Right renal pelvis (tissue), 4 donors: ENCODE measurements at regions not wholly inside any gene's neighbourhood (a gene's known extent, or its start where the extent isn't known, plus 50 kb on each side); places are given as distances from the start of the nearest gene placed in this dataset.

ENCODE experiments used
- DNase-seq, 4 donors: peaks; one replicate each; pipeline ENCODE4 v3.0.0-alpha.2; 2013; ENCODE audit warnings: low read depth in 4 of 4, low spot score in 3 of 4, missing footprints in 1 of 4

DNA sequence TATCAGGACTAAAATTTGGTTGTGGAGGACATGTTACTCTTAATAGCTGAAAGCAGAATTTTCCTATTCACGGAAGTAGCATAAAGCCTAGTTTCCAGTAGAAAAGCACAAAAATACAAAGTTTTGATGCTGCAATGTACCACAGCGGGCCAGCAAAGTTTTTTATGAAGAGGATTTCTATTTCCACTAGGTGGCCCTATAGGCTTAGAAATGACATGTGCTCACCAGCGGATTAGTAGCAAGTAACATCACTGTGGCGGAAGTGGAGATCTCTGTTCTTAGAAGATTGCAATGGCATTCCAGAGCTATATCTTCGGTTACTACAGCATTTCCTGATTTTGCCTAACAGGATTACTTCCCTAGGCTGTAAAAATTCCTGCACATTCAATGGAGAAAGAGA, 1219.0 kb upstream of the EYS start:
- no peak for DNase-seq

DNA sequence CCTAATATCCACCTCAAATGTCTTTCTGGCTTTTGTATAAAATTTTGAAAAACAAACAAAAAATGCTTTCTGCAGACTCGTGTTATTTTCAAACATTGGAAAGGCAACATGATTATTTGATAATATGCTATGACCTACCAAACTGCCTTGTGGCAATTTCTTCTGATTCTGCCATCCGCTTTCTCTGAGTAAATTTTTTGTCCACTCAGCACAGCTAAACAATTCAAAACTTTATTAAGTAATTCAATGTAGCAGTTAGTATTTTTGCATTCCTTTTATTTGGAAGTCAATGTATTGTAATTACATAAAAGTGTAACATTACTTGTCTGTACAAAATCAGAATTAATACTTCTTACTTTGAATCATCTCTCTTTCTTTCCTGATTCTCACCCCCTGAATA, 1206.6 kb upstream of the EYS start:
- no peak for DNase-seq

- no peak for DNase-seq
Observed at GRCh38 chr6:66902457-66902856, 1195.4 kb upstream of the EYS start.

- no peak for DNase-seq
Observed at GRCh38 chr6:66900133-66901083, 1193.4 kb upstream of the EYS start.

DNA sequence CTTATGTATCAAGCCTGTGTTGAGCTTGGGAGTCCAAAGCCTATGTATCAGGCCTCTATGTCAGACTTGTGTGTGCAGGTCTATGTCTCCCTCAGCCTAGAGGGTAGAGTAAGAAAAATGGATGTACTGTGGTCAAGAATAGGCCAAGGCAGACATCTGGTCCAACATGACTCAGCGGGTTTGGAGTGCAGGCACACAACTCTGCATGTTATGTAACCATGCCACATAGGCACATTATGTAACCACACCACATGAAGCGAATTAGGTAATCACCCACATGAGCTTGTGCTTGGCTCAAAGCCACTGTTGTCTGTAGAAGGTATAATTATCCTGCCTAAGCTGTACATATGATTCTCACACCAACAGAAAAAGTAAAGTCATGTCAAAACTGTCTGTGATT, 1190.5 kb upstream of the EYS start:
- no peak for DNase-seq

DNA sequence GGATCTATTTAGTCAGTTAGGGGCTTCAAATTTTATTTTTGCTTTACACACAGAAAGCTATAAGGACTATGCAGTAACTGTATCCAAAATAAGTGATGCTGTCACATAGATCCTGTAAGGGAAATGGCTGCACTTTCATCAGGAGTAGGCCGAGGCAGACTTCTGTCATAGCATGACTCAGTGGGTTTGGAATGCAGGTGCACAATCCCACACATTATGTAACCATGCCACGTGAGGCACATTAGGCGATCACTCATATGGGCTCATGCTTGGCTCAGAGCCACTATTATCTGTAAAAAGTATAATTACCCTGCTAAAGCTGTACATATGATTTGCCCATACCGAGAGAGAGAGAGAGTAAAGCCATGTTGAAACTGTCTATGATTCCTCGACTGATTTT, 1189.4 kb upstream of the EYS start:
- no peak for DNase-seq

- no peak for DNase-seq
Observed at GRCh38 chr6:66883453-66883852, 1176.4 kb upstream of the EYS start.

DNA sequence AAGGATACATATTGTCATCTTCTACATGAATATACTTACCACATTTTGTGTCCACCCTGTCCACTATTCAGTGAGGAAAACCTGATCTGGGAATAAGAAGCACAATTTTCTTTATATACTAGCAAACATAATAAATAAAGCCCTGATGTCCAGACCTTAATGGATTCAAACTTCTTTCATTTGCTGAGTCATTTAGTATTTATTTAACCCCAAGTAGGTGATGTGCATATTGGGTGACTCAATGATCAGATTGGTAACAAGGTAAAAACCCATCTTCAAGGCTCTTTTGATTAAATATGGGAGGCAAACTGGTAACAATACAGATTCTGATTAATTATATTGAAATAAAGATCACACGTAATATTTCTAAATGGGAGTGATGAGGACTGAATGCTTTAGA, 1159.8 kb upstream of the EYS start:
- DNase-seq: no peak

DNA sequence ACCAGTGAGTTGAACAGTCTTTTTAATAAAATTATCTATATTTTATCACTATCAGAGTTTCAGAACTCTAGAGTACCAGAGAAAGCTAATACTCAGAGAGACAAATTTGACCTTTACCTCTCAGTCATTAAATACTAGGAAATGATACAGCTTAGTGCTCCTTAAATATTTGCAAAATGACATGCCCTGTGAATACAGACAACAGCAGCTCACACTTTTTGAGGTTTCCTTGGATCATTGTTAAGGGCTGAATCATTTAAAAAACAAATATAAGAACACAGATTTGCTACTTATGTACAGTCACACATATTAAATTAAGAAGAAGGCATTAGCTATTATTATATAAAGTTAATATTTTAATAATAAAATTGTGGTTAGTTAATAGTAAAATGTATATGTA, 1158.7 kb upstream of the EYS start:
- no peak for DNase-seq

- no peak for DNase-seq
Observed at GRCh38 chr6:66861007-66861541, 1154.0 kb upstream of the EYS start.

GRCh38 chr6:66860328-66860727, 1153.3 kb upstream of the EYS start:
- no peak for DNase-seq

DNA sequence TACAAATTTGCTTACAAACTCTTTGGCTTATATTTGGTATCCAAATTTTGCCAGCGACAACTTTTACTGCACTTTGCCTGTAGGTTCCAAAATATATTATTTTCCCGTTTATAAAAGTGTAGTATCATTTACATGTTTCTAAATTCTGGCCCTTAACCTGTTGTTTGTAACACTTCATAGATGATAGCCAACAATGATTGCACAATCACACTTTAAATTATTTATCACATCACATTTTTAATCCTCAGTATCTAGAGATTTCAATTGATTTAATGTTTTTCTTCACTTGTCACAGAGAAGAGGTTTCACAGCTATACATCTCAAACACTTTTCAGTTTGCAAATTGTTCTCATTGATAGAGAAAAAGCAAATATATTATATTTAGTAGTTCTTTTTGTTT, 1151.2 kb upstream of the EYS start:
- DNase-seq: no peak

DNA sequence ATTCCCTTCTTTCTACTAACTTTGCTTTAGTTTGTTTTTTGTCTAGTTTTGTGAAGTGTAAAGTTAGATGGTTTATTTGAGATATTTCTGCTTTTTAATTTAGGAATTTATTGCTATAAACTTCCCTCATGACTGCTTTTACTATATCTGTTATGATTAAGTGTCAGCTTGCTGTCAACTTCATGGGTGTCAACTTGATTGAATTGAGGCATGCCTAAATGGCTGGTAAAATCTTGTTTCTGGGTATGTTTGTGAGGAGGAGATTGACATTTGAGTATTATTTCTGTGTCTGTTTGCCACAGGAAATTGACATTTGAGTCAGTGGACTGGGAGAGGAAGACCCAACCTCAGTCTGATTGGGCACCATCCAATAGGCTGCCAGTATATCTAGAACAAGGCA, 1147.0 kb upstream of the EYS start:
- no peak for DNase-seq

DNA sequence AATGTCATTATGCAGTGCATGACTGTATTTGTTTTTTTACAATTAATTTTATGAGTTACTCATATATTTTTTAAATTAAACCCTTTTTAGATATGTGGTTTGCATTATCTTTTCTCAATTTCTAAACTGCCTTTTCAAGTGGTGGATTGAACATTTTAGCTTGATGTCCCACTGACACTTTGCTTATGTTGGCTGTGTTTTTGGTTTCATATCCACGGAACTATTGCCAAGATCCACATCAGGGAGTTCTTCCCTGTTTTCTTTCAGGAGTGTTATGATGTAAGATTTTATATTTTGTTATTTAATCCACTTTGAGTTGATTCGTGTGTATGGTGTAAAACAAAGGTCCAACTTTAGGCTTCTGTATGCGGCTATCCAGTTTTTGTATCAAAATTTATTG, 1144.9 kb upstream of the EYS start:
- no peak for DNase-seq

DNA sequence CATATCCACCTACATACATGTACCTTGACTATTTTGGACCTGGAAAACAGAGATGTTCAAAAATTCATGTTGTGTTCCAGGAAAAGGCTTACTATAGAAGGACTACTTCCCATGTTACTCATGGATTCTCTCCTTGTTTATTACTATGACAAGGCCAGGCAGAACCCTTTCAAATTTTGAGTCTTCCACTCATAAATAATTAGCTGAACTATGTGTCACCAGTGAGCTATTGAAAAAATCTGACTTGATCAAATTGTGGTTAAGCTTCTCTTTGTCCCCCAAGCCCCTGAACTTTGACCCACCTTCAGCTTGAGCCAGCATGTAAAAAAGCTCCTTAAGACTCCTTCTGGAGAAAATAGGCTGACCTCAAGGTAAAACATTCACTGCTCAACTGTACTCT, 1142.8 kb upstream of the EYS start:
- DNase-seq: no peak

GRCh38 chr6:66848244-66848953, 1141.4 kb upstream of the EYS start:
- no peak for DNase-seq

- DNase-seq: no peak
Observed at GRCh38 chr6:66838764-66839163, 1131.7 kb upstream of the EYS start.

DNA sequence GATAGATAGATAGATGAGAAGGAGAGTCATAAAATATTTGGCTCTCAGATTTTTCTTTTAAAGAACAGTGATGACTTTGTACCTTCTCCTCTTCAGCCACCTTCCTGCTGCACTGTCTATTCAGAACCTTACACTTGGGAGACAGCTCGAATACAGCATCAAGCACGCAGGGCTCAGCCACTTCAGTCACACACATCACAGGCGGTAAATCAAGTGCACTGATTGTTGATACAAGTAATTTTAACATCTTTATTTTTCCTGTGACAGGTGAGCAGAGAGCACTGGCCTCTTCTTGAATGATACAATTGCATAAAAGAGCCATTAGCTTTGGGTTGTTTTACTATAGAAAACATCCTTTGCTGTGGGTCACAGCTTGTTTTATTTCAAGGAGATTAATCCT, 1118.5 kb upstream of the EYS start:
- no peak for DNase-seq

DNA sequence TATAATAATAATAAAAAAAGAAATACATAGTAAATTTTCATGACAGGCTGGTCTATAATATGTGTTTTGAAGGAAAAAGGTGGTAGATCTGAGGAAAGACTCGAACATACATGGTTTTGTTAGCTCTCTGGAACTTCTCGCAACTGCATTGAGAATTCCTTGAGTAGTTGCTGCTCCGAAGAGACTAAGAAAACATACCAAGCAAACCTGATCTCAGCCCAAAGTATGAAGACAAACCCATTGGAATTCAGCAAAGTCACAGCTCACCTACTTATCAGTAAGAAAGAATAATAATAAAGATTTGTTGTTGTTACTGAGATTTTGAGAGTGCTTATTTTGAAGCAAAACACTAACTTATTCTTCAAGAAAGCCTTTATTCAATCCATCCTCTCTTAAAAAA, 1107.1 kb upstream of the EYS start:
- DNase-seq: no peak

DNA sequence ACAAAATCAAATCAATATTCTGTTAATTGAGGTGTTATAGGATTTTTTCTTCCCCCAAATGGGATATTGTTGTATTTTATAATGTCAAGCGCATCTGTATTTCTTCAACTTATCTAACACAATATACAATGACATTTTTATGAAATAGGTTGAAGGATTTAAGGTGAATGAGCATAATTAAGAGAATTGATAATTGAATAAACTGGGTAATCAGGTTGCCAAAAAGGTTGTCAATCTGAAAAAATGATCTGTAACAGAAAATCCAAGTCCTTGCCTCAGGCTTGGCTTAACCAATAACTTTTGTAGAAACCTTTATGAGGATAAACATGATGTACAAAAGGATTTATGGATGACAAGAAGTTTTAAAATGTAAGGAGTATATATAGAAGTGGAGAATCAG, 1101.7 kb upstream of the EYS start:
- no peak for DNase-seq

DNA sequence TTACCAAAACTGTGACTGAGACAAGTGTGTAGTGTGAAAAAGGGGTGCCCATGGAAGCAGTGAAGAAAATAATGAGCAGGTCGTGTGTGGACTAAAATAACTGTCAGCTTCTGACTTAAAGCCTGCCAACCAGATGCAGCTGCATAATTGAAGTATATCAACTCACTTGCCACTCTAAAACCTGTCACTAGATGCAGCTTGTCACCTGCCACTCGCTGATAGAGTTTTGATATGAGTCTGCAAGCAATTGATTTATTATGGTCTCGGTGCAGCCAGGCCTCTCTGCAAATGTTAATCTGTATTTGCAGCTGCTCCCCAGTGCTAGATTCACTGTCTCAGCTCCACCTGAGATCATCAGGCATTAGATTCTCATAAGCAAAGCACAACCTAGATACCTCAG, 1090.0 kb upstream of the EYS start:
- no peak for DNase-seq

DNA sequence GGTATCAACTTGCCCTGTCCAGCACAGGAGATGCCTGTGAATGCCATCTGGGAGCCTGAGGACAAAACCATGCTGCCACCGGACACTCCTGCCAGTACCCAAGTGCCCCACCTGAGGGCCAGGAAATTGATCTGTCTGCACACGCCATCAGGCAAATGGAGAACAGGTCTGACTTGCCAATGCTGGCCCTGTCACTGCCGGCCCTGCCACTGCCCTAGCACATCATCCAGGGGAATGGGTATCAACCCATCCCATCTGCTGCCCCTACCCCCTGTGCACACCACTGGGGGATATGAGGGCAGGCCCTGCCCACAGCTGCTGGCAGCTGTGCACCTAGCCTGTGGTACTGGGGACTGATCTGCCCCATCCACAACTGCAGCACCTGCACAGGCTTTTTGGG, 1081.6 kb upstream of the EYS start:
- DNase-seq: no peak
